ENCODE measurements at regions not wholly inside any gene's neighbourhood (a gene's known extent, or its start where the extent isn't known, plus 50 kb on each side); places are given as distances from the start of the nearest gene placed in this dataset.
"Not testable (repeated sequence)": the region's sequence is repeated elsewhere in the genome, so short reads cannot be mapped to it uniquely, and the experiment has no call there.

DNA sequence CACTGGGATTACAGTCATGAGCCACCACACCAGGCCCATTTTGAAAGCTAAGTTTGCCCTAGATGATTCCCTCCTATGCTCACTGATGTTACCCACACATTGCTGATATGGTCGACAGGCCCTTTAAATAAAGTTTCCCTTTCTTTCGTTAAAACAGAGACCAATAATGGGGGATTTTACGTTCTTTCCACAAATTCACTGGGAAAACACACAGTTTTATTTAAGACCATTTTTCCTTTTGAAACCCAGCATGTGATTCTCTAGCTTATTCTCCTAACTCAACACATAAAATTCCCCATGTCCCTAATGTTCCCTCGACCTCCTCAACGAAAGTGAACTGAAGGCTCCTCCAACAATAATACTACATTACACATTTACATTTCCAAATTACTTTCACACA lies 223.2 kb downstream of the ANAPC1 start:
- no peak for DNase-seq

DNA sequence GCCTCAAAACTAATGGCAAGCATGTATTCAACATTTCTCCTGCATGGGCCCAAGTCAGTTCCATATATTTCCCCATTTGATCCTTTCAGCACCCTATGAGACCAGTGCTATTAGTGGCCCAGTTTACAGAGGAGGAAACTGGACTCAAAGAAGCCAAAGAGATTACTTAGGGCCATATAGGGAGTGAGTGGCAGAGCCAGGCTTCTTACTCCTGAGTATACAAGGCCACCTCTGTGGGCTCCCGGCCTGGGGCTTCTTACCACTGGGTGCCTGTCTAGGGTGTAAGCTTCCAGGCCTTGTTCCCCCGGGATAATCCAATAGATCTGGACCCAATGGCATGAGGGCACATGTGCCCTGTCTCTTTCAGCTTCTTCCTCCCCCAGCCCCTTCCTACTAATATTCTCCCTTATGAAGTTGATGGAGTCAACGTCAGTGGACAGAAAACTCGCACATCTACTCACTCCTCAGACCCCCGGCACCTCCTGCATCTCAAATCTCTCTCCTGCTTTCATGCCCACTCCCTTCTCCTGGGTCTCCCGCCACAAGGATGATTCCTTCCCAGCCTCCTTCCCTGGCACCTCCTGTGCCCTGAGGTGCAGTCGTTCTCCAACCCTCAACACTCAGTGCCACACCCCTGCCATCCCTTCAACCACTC lies 222.6 kb downstream of the ANAPC1 start:
- DNase-seq = no peak

DNA sequence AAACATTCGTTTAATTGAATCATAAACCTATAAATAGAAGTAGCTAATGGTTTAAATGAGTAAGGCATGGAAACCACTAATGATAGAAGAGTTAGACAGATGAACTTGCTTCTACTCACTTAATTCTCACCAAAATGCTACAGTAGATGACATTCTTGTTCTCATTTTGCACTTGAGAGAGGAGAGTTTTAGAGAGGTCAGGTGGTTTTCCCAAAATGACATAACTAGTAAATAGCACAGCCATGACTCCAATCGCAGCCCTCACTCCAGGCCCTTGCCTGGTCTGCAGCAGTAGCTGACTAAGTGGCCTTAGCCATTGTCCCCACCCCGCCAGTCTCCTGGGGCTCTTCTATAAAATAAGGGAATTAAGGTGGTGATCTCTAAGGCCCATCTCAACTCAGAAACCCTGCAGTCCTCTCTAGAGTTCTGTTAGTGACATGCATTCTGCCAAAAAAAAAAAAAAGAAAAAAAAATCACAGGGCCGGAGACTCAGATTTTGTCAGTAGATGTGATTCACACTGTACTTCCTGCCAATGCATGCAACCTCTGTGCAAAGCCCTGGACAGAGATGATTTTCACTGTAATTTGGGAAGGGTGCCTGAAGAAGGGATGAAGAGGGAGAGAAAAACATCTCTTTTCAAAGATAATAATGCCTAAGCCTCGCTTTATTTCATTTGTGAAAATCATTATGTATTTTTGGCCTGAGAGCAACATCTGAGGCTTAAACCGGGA lies 221.8 kb downstream of the ANAPC1 start:
- DNase-seq = no peak

DNA sequence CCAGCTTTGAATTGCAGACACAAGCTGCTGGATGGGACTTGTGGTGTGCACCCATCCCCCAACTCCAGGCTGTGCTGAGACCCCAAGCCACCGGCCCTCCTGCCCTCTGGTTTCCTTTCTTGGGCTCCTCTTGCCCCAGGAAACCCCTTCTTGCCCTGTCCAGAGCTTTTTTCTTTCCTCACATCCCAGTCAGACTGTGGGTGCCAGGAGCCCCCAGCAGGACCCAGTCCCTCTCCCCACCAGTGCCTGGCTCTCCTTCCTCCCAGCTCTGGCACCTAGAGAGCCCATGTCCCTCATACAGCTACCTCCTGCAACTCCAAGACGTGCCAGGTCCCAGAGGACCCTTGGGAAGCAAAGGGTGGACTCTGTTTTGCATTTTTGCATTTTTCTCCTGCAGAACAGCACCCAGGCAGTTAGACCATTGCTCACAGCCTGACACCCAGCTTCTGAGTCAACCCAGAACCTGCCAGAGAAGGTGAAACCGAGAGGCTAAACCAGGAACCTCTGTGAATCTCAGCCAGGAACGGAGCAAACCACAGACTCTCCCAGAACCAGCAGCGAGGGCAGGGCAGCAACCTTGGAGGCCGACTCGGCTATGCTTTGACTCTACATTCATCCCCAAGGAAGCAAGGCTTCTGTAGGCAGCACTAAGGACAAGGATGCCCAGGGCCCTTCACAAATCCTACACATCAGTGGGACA lies 221.1 kb downstream of the ANAPC1 start:
- DNase-seq = no peak

DNA sequence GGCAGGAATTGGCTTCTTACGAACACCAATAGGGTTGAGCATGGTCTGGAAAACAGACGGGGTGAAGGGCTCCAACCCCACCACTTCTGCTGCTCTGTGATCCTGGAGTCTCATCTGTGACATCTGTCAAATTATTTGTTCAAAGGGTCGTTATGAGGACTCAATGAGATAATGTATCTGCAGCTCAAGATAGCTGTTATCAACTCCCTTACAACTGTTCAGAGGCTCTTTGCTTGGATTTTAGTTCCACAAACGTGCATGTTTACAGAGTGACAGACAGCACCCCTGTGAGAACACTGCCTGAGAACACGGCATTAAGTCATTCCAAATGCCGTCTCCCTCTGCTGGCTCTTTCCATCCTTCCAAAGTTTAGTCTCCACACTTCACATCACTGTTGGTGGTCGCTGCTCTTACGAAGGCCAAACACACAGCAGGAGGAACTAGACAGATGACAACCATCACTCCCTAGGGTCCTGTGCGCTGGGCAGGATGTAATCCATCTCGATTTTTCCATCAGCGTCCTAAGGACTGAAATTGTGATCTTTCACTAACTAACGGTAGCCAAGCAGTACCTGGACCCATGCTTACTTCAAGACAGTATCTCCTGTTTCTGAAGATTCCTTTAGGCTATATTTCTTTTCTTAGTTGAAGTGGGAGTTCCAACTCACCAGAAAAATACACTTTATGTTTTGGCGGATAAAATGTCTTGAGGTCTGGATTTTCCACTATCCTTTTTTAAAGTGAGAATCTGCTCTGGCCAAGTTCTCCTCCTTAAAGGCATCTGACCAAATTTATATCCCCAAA lies 220.3 kb downstream of the ANAPC1 start:
- DNase-seq = no peak

DNA sequence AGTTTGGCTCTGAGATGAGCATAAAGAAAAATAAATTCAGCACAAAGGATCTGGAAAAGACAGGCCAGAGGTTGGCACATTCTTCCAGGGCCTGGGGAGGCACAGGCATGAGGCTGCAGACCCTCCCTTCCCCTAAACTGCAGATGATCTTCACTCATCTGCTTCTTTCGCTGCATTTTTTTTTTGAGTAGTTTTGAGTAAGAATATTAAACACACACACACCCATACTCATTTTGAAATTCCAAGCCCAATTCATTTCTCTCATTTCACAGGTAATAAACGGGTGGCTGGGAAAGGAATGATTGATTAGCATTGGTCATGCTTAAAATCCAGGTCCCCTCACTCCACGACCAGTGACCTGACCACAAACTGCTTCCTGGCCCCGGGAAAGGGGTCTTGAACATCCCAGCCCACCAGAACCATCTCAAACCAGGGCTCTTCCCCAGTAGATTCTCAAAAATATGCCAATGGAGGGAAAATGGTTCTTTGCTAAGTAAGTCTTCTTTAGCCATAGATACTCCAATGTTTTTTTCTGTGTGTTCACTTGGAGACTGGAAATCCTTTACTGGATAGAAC lies 219.6 kb downstream of the ANAPC1 start:
- DNase-seq = no peak

DNA sequence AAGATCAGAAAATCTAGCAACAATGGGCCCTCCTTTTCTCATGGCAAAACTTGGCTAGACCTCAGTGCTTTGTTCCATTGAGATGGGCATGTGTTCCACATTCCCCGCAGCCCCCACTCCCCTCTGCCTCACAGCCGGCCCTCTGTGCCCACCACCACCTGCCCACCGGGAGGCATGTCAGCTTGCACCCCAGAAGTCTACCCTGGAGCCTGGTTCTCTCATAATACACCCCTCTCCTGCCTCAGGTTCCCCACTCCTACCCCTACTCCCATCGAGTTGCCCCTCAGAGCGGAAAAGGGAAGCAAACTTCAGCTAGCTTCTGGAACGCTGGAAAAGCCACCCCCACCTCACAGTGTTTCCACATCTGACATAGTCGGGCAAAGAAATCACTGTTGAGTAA lies 219.0 kb downstream of the ANAPC1 start:
- DNase-seq = no peak

DNA sequence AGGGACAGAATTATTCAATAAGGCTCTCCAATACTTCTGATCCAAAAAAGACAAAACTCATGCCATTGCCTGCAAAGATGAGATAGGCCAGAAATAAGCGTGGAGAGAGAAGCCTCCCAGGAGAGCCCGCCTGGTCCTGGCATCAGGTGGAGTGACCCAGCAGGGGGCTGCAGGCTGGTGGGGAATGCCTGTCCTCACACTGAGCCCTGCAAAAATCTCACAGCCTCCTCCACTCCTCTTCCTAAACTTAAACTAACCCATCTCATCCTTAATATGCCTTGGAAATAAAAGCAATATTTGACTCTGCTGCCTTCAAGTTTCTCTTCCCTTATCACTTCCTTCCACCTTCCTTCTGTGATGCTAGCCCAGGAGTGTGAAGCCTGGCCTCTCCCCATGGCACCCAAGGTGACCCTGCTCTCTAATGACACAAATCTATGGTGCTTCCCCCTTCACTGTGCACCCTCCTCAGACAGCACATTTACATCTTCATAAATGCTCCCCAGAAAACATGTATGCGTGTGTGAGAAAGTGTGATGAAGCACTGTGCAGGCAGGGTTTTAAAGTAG lies 218.4 kb downstream of the ANAPC1 start:
- no peak for DNase-seq

DNA sequence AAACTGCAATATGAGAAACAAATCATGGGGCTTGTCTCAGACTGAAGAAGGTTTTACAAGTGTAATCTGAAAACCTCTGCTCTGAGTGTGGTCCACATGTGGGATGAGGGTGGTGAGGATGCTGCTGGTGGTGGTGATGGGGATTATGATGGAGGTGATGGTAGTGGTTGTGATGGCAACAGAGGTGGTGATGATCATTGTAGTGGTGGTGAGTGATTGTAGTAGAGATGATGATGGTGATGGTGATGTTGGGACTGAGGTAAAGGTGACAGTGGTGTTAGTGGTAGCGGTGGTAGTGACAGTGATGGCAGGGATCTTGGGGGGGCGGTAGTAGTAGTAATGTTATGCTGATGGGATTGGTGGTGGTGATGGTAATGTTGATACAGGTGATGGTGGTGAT lies 217.8 kb downstream of the ANAPC1 start:
- no peak for DNase-seq

DNA sequence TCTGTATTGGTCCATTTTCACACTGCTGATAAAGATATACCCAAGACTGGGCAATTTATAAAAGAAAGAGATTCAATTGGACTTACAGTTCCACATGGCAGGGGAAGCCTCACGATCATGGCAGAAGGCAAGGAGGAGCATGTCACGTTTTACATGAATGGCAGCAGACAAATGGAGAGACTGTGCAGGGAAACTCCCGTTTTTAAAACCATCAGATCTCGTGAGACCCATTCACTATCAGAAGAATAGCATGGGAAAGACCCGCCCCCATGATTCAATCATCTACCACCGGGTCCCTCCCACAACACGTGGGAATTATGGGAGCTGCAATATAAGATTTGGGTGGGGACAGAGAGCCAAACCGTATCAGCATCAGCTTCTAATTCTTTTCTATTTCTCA lies 217.0 kb downstream of the ANAPC1 start:
- no peak for DNase-seq

DNA sequence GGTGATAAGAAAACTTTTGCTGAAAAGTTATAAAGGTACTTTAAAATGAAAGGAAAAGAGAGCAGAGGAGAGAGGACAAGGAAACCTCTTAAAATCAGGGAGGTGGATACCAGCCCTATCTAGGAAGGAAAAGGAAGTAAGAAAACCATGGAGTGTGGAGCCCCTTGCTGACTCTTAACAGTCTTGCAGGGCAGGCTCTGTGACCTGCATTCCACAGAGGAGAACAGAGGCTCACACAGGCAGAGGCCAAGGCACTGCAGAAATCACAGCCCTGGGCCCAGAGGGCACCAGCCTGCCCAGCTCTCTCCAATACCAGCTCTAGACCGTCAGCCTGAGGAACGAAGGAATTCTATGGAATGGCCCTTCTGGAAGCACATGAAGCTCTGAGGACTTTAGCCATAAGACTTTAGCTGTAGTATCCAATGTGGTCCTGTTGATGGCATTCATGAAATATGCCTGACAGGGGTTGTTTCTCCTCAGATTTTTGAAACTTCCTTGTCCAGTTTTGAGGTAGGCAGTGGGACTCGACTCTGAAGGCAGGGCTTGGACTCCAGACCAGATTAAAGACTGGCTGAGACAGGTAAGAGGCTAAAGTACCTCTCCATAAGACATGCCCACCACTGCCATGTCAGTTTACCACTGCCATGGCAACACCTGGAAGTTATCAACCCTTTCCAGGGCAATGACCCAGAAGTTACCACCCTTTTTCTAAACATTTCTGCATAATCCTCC lies 216.3 kb downstream of the ANAPC1 start:
- no peak for DNase-seq

DNA sequence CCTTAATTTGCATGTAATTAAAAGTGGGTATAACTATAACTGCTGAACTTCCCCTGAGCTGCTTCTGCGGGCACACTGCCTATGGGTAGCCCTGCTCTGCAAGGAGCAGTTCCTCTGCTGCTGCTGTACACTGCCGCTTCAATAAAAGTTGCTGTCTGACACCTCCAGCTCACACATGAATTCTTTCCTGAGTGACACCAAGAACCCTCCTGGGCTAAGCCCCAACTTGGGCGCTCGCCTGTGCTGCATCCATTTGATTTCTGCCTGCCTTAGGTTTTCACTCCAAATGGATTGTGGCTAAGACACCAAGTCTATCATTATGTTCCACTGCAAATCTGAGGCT lies 215.7 kb downstream of the ANAPC1 start:
- DNase-seq = no peak

DNA sequence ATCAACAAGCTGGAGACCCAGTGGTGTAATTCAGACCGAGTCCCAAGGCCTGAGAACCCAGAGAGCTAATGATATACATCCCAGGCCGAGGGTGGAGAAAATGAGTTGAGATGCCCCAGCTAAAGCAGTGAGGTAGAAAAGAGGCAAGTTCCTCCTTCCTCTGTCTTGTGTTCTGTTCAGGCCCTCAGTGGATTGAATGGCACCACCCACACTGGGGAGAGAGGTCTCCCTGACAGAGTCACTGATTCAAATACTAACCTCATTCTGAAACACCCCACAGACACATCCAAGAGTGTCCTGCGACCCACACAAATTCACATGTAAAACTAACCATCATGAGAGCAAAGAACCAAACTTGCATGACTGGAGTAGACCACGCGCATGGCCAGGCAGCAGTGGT lies 215.3 kb downstream of the ANAPC1 start:
- DNase-seq = no peak

DNA sequence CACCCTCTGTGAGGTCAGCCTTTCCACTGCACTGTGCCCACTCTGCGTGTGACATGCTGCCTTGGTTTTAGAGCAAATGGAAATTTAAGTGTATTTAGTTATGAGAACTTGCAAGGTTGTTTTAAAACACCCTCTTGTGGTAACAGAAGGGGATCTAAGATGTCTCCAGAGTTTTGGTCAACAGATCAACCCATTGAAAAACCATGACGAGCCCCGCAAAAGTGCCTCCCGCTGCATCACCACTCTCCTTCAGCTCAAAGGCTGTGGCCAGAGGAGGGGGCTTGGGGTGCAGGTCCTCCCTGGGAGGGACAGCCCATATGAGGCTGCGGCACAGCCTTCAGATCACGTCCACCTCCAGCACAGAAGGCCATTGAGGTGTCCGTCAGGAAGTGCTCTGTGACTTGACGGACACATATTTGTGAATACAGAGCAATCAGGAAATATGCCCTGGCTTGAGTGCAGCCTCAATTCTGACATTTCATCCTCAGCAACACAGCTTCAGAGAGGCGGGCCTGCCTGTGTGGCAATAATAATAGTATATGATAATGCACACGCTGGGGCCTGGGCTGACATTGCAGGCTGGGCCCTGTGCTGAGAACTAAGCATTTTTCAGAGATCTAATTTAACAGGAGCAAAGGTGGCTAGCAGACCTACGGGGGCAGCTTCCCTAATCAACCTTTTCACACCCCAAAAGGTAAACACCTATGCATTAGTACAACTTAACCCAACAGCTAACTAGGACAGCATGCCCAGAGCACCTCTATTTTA lies 213.9 kb downstream of the ANAPC1 start:
- DNase-seq = no peak

DNA sequence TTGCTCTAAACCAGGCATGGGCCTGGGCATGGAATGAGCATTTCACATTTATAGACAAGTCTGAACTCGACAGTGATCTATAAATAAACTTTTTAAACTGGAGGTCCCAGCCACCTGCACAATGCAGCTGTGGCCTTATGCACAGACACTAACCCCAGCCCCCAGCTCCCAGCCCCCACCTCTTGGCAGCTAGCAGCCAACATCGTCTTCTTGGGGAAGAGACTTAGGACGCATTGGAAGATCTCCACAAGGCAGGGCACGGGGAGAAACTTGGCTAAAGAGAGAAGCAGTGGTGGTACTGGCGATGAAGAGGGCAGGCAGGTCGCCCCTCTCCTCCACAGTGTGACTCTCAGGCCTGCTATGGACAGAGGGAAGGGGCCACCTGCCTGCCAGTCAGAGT lies 213.2 kb downstream of the ANAPC1 start:
- DNase-seq = no peak

DNA sequence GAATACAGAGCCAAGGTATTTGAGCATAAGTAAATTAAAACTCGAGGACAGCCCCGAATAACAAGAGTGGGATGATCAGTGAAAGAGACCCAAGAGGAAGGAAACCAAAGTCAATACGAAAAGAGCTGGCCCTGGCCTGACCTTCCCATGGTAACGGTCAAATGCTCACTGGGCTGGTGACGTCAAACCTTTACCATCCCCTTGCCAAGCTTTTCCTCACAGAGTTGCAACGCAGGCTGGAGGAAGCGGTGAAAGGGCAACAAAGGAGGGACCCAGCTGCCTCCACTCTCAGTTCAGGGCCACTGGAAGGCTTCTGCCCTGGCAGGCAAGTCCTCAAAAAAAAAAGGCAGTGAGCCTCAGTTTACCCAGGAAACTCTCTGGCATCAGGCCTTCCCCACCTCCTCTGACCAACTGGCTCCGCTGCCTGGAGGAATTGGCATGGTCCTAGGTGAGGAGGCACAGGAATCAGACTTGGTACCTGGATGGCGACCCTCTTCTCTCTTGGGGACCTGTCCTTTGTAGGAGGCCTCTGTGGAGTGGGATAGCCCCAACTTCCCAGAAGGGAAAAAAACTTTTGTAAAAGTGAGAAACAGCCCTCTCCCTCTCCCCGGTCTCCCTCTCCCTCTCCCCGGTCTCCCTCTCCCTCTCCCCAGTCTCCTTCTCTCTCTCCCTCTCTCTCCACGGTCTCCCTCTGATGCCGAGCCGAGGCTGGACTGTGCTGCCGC lies 212.4 kb downstream of the ANAPC1 start:
- no peak for DNase-seq

DNA sequence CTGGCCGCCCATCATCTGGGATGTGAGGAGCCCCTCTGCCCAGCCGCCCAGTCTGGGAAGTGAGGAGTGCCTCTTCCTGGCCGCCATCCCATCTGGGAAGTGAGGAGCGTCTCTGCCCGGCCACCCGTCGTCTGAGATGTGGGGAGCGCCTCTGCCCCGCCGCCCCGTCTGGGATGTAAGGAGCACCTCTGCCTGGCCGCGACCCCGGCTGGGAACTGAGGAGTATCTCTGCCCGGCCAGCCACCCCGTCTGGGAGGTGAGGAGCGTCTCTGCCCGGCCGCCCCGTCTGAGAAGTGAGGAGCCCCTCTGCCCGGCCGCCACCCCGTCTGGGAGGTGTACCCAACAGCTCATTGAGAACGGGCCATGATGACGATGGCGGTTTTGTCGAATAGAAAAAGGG lies 211.4 kb downstream of the ANAPC1 start:
- DNase-seq = not testable (repeated sequence)

DNA sequence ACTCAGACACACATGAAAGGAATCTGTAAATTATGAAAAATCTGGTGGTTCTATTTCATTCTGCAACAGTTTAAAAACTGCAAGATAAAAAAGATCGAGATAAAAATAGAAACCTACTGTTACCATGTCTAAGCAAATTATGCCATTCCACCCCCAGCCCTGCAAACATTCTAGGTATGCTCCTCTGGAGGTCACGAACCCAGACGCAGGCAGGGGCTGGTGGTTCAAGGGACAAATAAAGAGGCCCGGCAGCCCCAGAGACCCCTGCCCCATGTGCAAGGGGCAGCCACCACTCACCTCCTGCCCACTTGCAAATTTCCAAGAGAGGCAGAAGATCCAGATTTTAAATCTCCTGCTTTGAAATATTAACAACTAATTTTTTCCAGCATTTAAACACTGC lies 210.5 kb downstream of the ANAPC1 start:
- DNase-seq = no peak

DNA sequence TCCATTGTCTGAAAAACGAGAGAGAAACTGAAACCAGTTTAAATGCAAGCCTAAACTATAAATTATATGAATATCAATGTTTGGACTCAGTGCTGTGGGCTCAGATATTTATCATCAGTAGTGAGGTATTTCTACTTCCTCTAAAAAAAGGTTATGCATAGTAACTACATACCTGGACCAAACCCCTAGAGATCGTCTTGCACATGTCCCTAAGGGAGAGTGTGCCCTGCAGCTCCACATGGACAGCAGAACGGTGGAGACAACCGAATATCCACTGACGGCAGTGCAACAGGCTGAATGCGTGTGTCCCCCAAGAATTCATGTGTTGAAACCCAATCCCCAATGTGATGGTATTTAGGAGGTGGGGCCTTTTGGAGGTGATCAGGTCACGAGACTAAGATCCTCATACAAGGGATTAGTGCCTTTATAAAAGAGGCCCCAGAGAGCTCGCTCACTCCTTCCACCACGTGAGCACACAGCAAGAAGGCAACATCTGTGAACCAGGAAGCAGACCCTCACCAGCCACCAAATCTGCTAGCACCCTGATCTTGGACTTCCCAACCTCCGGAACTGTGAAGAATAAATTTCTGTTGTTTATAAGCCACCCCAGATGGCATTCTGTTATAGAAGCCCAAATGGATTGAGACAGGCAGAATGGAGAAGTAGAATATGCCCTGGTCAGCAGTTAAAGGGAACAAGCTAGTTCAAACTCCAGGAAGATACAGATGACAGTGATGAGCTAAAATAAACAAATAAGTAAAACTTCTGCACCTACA lies 208.4 kb downstream of the ANAPC1 start:
- no peak for DNase-seq

Data from activated T-cell treated with anti-CD3 and anti-CD28 coated beads, Interleukin-2, amount 50 U/mL, for 1 hour (primary cell).